GM04504 (cell line): ENCODE measurements at regions not wholly inside any gene's neighbourhood (a gene's known extent, or its start where the extent isn't known, plus 50 kb on each side); places are given as distances from the start of the nearest gene placed in this dataset.
A peak's percentile ranks its signal among the peaks of the same experiment; 100 is the strongest.
"Not testable (repeated sequence)": the region's sequence is repeated elsewhere in the genome, so short reads cannot be mapped to it uniquely, and the experiment has no call there.

Experiments used
- DNase-seq: peaks from one replicate; pipeline ENCODE4 v3.0.0-alpha.2; 2012; ENCODE audit warnings: low read depth

GRCh38 chr18:39365836-39366485 lies 1800.4 kb upstream of the CELF4 start:
- DNase-seq = no peak

DNA sequence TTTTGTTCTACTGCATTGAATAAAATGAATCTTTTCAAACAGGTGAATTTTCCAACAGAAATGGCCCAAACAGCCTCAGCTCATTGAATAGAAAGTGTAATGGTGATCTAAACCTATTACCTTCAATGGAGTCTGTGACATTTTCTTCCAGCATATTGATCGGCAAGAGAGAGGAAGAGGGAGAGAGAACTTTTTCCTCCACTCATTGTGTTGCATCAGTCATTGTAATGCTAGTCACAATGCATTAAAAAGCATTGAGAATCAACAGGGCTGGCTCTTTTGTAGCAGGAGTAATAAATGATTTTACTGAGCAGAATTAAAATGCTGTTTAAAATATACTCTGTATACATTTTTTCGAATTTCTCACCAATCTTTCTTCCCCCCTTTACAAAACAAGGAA lies 1794.5 kb upstream of the CELF4 start:
- DNase-seq = no peak

DNA sequence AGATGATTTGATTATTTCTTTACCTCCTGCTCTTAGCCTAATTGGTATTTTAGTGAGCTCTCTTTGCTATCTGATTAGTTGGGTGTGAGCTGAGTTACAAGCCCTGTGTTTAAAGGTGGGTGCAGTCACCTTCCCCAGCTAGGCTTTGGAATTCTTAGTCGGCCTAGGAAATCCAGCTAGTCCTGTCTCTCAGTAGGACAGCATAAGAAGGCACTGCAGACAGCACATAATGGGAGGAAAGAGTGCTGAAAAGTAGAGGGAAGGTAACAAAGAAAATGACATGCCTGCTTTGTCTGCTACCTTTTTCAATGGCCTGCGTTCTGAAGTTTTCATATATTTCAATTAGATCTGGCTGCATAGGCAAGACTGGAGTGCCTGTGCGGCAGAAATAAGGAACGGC lies 1794.0 kb upstream of the CELF4 start:
- no peak for DNase-seq

DNA sequence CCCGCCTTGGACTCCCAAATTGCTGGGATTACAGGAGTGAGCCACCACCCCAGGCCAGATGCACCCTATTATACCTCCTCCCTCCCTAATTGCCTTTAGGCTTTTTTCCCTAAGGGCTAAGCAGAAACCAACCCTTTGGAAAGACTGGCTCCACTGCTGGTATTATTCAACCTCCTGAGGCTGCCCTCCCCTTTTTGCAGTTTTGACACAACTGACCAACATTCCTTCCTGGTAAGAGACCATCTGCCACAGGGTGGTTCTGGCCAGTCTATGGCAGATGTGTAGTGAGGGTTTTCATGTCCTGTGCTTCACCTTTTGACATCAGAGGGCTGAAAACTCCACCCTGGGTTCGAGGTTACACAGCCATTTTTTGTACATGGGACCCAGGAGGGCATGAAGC lies 1785.3 kb upstream of the CELF4 start:
- no peak for DNase-seq

DNA sequence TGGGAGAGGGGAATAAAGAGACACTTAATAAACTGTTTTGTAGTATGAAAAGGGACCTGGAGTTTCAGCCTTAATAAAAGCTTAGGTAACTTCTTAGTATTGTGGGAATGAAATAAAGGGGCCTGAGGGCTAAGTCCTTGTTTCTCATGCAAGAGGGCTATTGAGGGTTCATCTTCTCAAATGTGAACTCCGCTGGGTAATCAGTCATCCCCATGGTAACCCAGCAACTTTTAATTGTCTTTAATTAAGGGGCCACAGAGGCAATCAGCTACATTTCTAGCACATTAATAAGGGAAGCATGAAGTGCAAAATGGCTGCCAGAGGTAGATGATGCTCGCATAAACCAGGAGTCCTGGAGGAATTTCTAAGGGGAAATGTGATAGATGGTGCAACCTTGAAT lies 1784.2 kb upstream of the CELF4 start:
- DNase-seq = no peak

DNA sequence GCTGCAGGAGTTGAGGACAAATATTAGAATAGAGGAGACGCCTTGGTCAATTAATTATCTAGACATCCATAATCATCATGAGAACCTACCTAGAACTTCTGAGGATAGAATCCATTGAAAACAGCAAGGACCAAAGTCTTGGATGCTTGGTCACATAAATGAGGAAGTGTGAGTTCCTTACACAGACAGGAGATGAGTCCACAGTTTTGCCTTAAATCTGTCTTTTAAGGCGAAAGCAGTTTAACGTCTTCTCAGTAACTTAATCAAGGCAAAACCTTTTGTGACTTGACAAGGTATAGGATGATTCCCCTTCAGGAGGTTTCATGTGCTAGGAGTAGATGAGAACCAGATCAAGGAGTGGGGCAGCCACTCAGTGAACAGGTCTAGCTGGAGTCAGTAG lies 1783.2 kb upstream of the CELF4 start:
- DNase-seq = no peak

GRCh38 chr18:39347701-39348100 lies 1782.1 kb upstream of the CELF4 start:
- DNase-seq = no peak

- no peak for DNase-seq
These were observed 1781.3 kb upstream of the CELF4 start for GRCh38 chr18:39346916-39347315.

GRCh38 chr18:39345321-39345720 lies 1779.7 kb upstream of the CELF4 start:
- peak; percentile 87 for DNase-seq

DNA sequence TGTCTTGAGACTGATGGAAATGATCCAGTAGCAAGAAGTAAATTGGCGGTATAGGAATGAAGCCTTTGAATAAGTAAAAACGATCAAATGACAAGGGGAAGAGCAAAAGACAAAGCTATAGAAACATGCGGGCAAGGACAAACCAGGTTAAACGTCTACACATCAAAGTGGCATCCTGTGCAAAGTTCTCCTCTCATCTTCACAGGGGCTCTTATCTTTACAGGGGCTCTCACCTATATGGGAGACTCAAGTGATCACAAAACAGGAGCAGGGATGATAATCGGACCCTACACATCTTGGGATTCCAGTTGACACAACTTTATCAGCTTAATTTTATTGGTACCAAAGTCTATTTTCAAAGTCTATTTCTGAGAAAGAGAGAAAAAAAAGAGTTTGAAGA lies 1778.9 kb upstream of the CELF4 start:
- no peak for DNase-seq

DNA sequence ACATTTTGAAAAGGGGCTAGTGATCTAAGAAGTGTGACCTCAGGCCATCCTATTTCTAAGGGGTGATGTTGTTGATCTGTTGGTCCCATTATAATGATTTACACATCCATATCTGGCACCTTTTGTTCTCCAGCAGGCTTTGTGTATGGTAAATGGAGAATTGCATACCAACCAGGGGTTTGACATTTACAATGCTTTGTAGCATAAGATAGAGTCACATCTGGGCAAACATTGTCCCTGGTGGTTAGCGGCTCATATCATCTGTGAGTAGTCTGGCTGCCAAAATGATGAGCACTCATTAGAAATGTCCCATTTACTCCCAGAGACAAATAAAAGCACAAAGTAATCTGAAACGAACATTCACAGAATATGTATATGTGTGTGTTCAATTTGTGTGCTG lies 1775.5 kb upstream of the CELF4 start:
- no peak for DNase-seq

DNA sequence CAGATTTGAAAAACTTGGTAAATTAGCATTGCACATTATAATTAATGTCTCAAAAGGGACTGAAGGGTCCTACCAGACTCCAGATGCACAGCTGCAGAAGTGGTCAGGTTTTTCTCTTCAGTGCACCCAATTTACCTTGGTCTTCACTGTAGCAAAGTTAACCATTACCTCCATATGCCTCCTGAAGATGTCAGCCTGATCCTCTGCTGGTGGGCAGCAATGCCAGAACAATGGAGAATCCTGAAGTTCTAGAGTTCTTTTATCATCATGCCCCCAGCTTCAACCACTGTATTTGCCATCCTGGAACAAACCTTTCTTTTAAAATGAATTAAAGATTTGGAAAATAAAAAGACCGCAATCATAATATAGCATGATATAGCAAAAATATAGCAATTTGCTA lies 1774.8 kb upstream of the CELF4 start:
- no peak for DNase-seq

DNA sequence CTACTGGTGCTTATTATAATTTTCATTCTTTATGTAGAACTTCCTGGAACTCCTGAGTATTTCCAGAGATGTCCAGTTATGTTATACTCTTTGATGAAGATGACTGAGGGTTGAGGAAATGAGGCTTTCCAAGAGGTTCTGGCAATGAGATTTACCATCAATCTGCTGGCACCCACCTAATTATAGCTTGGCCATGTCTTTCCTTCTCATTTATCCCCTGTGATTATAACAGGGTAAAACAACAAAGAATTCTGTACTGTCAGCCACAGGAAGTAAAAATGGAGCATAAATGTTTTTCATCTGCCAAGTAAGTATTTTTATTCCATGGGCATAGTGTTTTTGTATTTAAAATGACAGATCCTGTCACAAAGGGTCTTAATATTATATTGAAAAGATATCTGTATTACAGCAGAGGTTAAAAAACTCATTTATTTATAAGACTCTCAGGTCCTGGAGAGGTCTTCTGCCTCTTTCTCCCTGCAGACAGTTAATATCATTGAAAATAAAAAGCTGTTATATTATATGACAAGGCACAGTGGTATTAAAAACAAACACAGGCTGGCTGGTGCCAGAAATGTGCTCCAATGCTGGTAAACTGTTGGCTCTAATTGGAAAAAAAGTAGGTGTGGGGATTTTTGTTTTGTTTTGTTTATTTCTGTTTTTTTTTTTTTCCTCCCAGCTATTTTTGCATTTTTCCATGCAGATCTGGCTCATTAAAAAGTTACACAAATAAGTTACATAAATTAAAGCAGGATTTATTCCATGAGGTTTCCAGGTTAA lies 1764.1 kb upstream of the CELF4 start:
- no peak for DNase-seq

DNA sequence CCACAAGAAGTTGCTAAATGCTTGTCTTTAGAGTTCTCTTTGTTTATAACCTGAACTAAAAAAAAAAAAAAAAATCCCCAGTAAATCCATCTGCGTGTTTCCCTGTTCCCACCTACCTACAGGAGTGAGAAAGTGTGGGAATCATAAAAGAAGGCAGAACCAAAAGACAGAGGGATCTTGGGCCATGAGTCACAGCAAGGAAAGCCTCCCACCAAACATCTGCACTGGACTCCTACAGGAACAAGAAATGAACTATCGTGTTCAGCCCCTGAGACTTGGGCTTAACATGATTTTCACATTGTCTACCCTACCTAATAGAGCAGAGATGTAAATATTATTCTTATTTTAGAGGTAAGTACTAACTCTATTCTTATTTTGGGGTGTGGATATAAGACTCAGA lies 1761.2 kb upstream of the CELF4 start:
- DNase-seq = no peak

DNA sequence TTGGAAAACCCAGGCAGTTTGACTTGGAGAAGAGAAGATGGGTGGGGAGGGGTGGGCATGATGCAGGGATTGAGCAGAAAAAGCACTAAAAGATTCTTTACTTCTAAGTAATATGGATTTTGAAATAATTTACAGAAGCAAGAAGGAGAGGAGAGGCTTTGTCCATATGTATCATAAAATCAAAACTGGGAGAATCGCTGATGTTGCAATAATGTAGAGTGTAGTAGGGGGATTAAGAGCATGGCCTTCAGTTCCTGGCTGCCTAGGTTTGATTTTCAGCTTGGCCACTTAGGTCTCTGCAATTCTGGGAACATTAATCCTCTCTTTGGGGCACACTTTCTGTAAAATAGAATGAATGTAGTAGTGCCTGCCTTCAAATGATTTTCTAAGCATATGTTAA lies 1760.4 kb upstream of the CELF4 start:
- no peak for DNase-seq

DNA sequence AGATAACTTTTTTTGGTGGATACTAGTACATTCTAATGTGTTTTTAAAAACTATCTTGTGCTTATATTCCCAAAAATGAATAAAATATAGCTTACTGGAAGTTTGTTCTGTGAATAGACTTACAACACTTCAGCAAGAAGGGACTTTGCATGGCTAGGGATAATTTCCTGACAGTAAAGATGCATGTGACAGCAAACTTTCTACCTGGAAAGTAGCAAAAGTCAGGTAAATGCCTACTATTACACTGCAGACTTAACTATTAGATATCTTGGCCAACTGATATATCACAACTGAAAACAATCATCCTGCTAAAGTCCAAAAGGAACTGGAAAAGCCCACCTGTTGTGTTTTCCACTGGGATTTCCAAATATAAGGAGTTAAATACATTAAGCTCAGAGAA lies 1753.5 kb upstream of the CELF4 start:
- no peak for DNase-seq

DNA sequence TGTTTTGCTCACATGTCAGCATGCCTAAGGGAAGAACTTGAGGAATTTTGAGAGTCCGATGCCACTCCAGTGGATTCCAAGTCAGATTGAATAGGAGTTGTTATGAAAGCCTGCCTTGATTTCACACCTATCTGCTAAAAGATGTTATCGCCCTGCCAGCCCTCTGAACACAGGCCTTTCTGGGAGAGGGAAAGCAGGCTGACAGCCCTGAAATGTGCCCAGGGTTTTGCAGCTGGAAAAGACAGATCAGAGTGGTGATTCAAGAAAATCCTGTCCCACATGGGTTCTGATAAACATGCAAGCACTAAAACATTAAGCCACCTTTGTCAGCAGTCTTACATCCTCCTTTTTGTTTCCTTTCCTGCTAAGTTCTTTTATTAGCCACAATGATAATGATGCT lies 1752.9 kb upstream of the CELF4 start:
- no peak for DNase-seq

DNA sequence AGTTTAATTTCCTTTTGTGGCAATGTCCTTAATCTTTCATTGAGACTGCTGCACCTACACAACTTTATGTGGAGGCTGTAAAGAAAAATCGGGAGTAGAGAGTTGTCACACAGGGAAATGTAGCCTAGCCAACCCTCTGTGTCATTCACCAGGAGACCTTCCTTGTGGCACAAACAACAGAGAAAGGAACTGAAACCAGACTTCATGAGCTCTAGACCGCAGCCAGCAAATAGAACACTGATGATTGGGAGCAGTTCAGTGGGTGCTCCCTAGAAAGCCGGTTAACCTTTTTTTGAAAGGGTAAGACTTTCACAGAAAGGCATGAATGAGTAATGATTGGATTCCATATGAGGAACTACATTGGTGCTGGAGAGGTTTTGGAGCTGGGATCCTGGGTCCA lies 1752.4 kb upstream of the CELF4 start:
- DNase-seq = no peak

GRCh38 chr18:39314595-39314994 lies 1749.0 kb upstream of the CELF4 start:
- no peak for DNase-seq

DNA sequence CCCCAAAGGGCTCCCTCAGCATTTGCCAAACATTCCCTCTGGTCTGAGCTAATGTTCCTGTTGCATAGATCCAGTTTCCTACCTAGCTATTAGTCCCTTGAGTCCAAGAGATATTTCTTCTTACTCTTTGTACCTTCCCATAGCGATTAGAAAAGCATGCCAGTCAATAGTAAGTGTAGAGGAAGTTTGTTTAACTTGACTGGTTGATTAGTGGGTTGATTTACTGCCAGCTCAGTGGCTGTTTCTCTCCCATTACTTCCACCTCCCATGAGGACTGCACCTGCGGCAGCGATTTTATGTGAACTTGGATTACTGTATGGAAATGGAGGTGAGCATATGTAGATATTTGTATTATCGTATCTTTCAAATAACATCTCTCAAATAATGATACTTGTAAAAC lies 1748.4 kb upstream of the CELF4 start:
- DNase-seq = no peak

DNA sequence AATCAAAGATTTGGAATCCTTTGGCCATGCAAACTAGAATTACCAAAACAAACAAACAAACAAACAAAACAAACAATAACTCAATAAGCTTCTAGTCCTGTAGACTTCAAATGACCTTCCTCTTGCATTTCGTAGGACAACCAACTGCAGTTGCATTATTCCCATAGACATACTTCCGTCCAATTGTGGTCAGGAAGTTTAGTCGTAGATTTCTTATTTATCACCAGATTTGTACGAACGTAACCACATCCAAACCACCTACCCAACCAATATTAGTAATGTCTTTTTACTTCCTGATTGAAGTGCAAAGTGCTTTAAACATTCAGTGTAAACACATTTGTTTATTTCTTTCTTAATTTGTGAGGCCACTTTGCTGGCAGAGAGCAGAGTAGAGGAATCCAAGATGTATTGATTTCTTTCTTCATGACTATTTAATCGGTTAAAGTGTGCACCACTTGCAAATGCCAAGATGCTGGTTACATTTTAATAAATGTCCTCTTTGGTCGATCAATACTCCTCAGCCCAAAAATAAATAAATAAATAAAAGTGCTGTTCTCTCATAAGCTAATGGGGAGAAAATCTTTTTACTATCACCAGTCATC lies 1745.6 kb upstream of the CELF4 start:
- no peak for DNase-seq

DNA sequence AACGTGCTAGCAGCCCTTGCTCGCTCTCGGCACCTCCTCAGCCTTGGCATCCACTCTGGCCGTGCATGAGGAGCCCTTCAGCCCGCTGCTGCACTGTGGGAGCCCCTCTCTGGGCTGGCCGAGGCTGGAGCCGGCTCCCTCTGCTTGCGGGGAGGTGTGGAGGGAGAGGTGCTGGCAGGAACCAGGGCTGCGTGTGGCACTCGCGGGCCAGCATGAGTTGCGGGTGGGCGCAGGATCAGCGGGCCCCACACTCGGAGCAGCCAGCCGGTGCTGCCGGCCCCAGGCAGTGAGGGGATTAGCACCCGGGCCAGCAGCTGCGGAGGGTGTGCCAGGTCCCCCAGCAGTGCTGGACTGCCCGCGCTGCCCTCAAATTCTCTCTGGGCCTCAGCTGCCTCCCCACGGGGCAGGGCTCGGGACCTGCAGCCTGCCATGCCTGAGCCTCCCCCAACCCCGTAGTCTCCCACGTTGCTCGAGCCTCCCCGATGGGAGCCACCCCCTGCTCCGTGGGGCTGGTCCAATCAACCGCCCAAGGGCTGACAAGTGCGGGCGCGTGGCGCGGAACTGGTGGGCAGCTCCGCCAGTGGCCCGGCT lies 1743.4 kb upstream of the CELF4 start:
- not testable (repeated sequence) for DNase-seq

DNA sequence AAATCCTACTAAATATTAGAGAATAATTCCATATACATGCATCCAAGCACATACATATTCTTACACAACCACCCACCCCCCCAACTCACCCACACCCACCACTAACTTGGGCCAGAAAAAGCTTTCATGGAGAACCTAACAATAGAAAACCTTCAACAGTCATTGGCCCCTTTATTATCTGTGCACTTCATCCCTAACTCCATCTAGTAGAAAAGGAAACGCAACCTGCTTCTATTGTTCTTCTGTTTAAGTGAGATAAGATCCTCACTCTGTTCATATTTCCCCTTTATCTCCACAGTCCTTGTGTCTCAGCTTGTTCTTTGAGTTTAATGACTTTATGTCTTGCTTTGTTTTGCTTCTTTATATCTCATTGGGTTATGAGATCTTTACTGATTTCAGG lies 1740.2 kb upstream of the CELF4 start:
- no peak for DNase-seq
